ENCODE measurements at regions not wholly inside any gene's neighbourhood (a gene's known extent, or its start where the extent isn't known, plus 50 kb on each side); places are given as distances from the start of the nearest gene placed in this dataset.
A peak's percentile ranks its signal among the peaks of the same experiment; 100 is the strongest.

DNA sequence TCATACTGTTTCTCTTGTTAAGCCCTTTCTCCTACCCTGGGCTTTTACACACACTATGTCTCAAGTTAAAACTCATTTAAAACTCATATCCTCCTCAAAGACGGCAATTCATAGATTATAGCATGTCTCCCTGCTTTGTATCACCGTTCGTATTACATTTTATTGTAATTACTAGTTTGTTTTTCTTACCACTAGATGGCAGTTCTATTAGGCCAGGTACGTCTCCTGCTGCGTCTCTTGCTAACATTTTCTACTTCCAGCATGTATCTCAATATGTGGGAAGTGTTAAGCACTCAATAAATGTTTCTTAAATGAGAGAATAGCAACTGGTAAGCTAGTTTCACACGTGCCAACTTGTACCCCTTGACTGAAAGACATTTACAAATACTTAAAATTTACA lies 450.3 kb upstream of the PCDH7 start:
- H3K4me1 ChIP-seq, result no peaks in the 10 kb centered on the region
- no peaks in the 10 kb centered on the region for H3K27me3 ChIP-seq
- H3K4me3 ChIP-seq, result no peak overlapping the region
- ATAC-seq, result no peak
- TF ChIP-seq, protein P1, sequence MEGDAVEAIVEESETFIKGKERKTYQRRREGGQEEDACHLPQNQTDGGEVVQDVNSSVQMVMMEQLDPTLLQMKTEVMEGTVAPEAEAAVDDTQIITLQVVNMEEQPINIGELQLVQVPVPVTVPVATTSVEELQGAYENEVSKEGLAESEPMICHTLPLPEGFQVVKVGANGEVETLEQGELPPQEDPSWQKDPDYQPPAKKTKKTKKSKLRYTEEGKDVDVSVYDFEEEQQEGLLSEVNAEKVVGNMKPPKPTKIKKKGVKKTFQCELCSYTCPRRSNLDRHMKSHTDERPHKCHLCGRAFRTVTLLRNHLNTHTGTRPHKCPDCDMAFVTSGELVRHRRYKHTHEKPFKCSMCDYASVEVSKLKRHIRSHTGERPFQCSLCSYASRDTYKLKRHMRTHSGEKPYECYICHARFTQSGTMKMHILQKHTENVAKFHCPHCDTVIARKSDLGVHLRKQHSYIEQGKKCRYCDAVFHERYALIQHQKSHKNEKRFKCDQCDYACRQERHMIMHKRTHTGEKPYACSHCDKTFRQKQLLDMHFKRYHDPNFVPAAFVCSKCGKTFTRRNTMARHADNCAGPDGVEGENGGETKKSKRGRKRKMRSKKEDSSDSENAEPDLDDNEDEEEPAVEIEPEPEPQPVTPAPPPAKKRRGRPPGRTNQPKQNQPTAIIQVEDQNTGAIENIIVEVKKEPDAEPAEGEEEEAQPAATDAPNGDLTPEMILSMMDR (IDR thresholded peaks at IDR 0.05), result peak in 1 of 4 experiments; percentile 23
- no peak for TF ChIP-seq POLR2A (IDR thresholded peaks at IDR 0.05)
- no peak for TF ChIP-seq EP300 (IDR thresholded peaks at IDR 0.05)
- no peak overlapping the region for H3K27ac ChIP-seq
- H3K36me3 ChIP-seq, result no peaks in the 10 kb centered on the region
- peaks cover 0 to 14% (median 0%) of the 10 kb centered on the region in 3 donors for H3K9me3 ChIP-seq
- 37 to 56% methylated on average over 5 to 6 of the region's 6 CpGs for WGBS, 2 donors (ENCODE audit: low coverage in 1 of 2)

DNA sequence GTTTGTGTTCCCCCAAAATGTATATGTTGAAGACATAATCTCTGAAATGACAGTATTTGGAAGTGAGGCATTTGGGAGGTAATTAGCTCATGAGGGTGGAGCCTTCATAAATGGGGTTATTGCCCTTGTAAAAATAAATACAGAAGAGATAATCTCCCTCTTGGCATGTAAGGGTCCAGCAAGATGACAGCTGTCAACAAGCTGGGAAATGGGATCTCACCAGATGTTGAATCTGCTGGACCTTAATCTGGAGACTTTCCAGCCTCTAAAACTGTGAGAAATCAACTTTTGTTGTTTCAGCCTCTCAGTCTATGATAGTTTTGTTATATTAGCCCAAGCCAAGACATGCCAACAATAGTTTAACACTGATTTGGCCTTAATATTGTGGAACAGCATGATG lies 438.2 kb upstream of the PCDH7 start:
- no peak for ATAC-seq
- H3K27ac ChIP-seq, result peak overlapping the region; percentile 34 to 80 (median 75)

DNA sequence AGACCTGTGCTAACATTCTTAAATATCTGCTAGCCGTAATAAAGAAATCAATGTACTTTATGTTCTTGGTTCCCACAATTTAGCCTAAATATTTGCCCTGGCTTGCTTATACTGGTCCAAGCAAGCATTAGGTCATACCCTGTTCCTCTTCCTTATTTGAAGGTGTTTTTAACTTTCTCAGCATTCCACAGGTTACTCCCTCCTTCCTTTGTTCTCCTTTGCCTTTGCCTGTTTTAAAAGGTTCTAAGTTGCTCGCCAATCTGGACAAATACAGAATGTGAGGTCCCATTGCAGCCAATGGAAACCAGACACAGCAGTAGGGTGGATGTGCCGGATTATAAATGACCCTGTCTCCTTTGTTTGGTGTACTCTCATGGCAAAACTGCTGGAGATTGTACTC lies 436.8 kb upstream of the PCDH7 start:
- Histone ChIP-seq H3K27me3 (no peaks in the 10 kb centered on the region), H3K9me3 (no peaks in the 10 kb centered on the region), H3K4me1 (peaks cover 0 to 13% (median 3%) of the 10 kb centered on the region in 3 donors), H3K4me3 (no peak overlapping the region), H3K36me3 (no peaks in the 10 kb centered on the region), H3K27ac (peak overlapping the region; percentile 72 to 80 (median 76))
- TF ChIP-seq POLR2A (IDR thresholded peaks at IDR 0.05) (no peak), EP300 (IDR thresholded peaks at IDR 0.05) (no peak), POLR2AphosphoS5 (IDR thresholded peaks at IDR 0.05) (no peak)
- TF ChIP-seq, protein P1 (IDR thresholded peaks at IDR 0.05), result no peak
- WGBS, 2 donors (ENCODE audit: low coverage in 1 of 2), result 70 to 90% methylated on average over 3 of the region's 3 CpGs
- ATAC-seq, result peak; percentile 48

More for the DNA sequence above, 438.2 kb upstream of the PCDH7 start:
- Histone ChIP-seq H3K4me3 (no peak overlapping the region), H3K4me1 (peaks cover 0 to 13% (median 3%) of the 10 kb centered on the region in 3 donors), H3K27me3 (no peaks in the 10 kb centered on the region), H3K36me3 (no peaks in the 10 kb centered on the region), H3K9me3 (no peaks in the 10 kb centered on the region)
- TF ChIP-seq, protein P1 (IDR thresholded peaks at IDR 0.05), result no peak
- no peak for TF ChIP-seq POLR2A (IDR thresholded peaks at IDR 0.05)
- TF ChIP-seq POLR2AphosphoS5 (IDR thresholded peaks at IDR 0.05), result no peak
- no peak for TF ChIP-seq EP300 (IDR thresholded peaks at IDR 0.05)

DNA sequence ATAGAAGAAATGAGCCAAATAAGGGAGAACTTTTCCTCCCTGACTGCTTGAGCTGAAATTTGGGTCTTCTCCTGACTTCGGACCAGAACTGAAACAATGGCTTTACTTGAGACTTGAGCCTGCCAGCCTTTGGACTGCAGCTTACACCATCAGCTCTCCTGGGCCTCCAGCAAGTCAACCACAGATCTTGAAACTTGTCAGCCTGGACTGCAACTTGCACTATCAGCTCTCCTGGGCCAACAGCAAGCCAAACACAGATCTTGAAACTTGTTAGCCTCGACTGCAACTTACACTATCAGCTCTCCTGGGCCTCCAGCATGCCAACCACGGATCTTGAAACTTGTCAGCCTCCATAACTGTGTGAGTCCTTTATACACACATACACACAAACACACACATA lies 425.9 kb upstream of the PCDH7 start:
- H3K9me3 ChIP-seq, result no peaks in the 10 kb centered on the region
- no peak overlapping the region for H3K27ac ChIP-seq
- no peaks in the 10 kb centered on the region for H3K36me3 ChIP-seq
- no peaks in the 10 kb centered on the region for H3K4me1 ChIP-seq
- H3K4me3 ChIP-seq, result no peak overlapping the region
- no peak for TF ChIP-seq POLR2A (IDR thresholded peaks at IDR 0.05)
- TF ChIP-seq, protein P1 (IDR thresholded peaks at IDR 0.05), result no peak
- no peak for TF ChIP-seq EP300 (IDR thresholded peaks at IDR 0.05)
- no peak for TF ChIP-seq POLR2AphosphoS5 (IDR thresholded peaks at IDR 0.05)
- WGBS, 2 donors (ENCODE audit: low coverage in 1 of 2), result 56 to 70% methylated on average over 2 to 3 of the region's 3 CpGs
- H3K27me3 ChIP-seq, result no peaks in the 10 kb centered on the region
- ATAC-seq, result no peak

DNA sequence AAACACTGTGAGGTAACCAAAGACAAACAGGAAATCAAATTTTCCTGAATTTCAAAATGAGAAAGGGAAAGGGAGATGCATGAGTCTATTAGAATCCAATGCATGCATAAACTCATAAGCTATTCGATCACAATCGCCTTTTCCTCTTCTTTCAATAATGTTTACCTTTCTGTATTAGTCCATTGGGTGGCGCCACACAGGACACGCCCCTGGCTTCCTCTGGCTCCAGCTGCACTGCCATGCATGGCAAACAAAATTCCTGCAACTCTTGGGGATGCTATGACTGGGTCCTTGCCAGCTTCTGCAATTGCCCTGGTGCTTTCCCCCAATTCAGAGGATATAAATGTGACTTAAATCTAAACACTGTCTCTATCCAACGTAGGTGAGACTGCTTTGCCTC lies 424.5 kb upstream of the PCDH7 start:
- Histone ChIP-seq H3K27ac (no peak overlapping the region), H3K36me3 (no peaks in the 10 kb centered on the region), H3K4me1 (no peaks in the 10 kb centered on the region), H3K27me3 (no peaks in the 10 kb centered on the region), H3K9me3 (no peaks in the 10 kb centered on the region), H3K4me3 (no peak overlapping the region)
- no peak for ATAC-seq
- 62 to 67% methylated on average over 3 to 5 of the region's 5 CpGs for WGBS, 2 donors (ENCODE audit: low coverage in 1 of 2)
- no peak for TF ChIP-seq POLR2AphosphoS5 (IDR thresholded peaks at IDR 0.05)
- TF ChIP-seq POLR2A (IDR thresholded peaks at IDR 0.05), result no peak
- no peak for TF ChIP-seq EP300 (IDR thresholded peaks at IDR 0.05)
- TF ChIP-seq, protein P1 (IDR thresholded peaks at IDR 0.05), result no peak
